SK-N-SH (cell line): ENCODE measurements at regions not wholly inside any gene's neighbourhood (a gene's known extent, or its start where the extent isn't known, plus 50 kb on each side); places are given as distances from the start of the nearest gene placed in this dataset.

ENCODE experiments used
- CTCF ChIA-PET: fragments of 300-600, 350-600 bp; formaldehyde crosslinking; extraction: SDS; loops from one replicate; lab custom pipeline; 2021; lab: Yijun Ruan, JAX
- POLR2A ChIA-PET: fragments of 350-600 bp; sonication (Branson Sonifier 250); formaldehyde crosslinking; extraction: SDS; loops from one replicate; lab custom pipeline; 2020; ENCODE audit warnings: antibody characterized with exemption, inconsistent platforms; lab: Yijun Ruan, JAX
- DNase-seq: peaks from one replicate; pipeline ENCODE4 v3.0.0; 2012
- H2AFZ ChIP-seq: fragments of 200-600 bp; sonication (generic); 2 replicates; pipeline ENCODE4 v1.8.1; 2016; ENCODE audit warnings: antibody characterized with exemption, mild to moderate bottlenecking, low read depth
- H3F3A ChIP-seq: fragments of 200-600 bp; sonication (generic); replicated peaks from 2 replicates; pipeline ENCODE3; 2016; ENCODE audit warnings: antibody characterized with exemption, mild to moderate bottlenecking; ENCODE audit not compliant: insufficient read depth
- H3K27ac ChIP-seq, 2 experiments: fragments of 200-500 bp in 1 of 2; fragments of 200-600 bp in 1 of 2; sonication (Bioruptor generic) in 1 of 2; sonication (generic), shearing (Covaris generic) in 1 of 2; 2 replicates each; pipeline versions ENCODE4 v1.5.1 to v1.6.1; 2014 to 2016; ENCODE audit warnings: low read depth in 2 of 2, inconsistent platforms in 1 of 2, low read length in 1 of 2, mild to moderate bottlenecking in 1 of 2, mixed read lengths in 1 of 2
- H3K27me3 ChIP-seq: fragments of 200-600 bp; sonication (generic), shearing (Covaris generic); 2 replicates; pipeline ENCODE4 v1.6.1; 2016; ENCODE audit warnings: mixed run types; ENCODE audit not compliant: insufficient read depth
- H3K36me3 ChIP-seq, 2 experiments: fragments of 200-500 bp in 1 of 2; fragments of 200-600 bp in 1 of 2; sonication (Bioruptor generic) in 1 of 2; sonication (generic) in 1 of 2; replicated peaks in 1 of 2; 2 replicates each; pipeline versions ENCODE3 to v1.5.1; 2014 to 2016; ENCODE audit warnings: low read length in 1 of 2, mild to moderate bottlenecking in 1 of 2; ENCODE audit not compliant: insufficient read depth in 2 of 2, control insufficient read depth in 1 of 2
- H3K4me1 ChIP-seq, 2 experiments: fragments of 200-500 bp in 1 of 2; fragments of 200-600 bp in 1 of 2; sonication (Bioruptor generic) in 1 of 2; sonication (generic), shearing (Covaris generic) in 1 of 2; 2 replicates each; pipeline versions ENCODE4 v1.5.1 to v1.6.1; 2014 to 2016; ENCODE audit warnings: low read depth in 1 of 2, low read length in 1 of 2, mixed run types in 1 of 2; ENCODE audit not compliant: insufficient read depth in 2 of 2, control insufficient read depth in 1 of 2
- H3K4me2 ChIP-seq: fragments of 200-600 bp; sonication (generic), shearing (Covaris generic); 2 replicates; pipeline ENCODE4 v1.6.1; 2017; ENCODE audit warnings: mixed run types
- H3K4me3 ChIP-seq, 2 experiments: fragments of 200-500 bp in 1 of 2; fragments of 200-600 bp in 1 of 2; sonication (Bioruptor generic) in 1 of 2; sonication (generic), shearing (Covaris generic) in 1 of 2; 2 replicates each; pipeline versions ENCODE4 v1.5.1 to v1.8.1; 2014 to 2016; ENCODE audit warnings: low read depth in 2 of 2, inconsistent platforms in 1 of 2, low read length in 1 of 2, mild to moderate bottlenecking in 1 of 2, mixed read lengths in 1 of 2, moderate library complexity in 1 of 2
- H3K79me2 ChIP-seq: fragments of 200-600 bp; sonication (generic); 2 replicates; pipeline ENCODE4 v1.8.1; 2017; ENCODE audit warnings: mild to moderate bottlenecking; ENCODE audit not compliant: insufficient read depth
- H3K9ac ChIP-seq: fragments of 200-600 bp; sonication (generic); 2 replicates; pipeline ENCODE4 v1.6.1; 2017; ENCODE audit warnings: mixed run types
- H3K9me2 ChIP-seq: fragments of 200-600 bp; sonication (generic); 2 replicates; pipeline ENCODE4 v1.6.1; 2017; ENCODE audit warnings: mixed run types
- H3K9me3 ChIP-seq: fragments of 200-600 bp; sonication (generic); 2 replicates; pipeline ENCODE4 v1.6.1; 2017; ENCODE audit warnings: mixed run types, mild to moderate bottlenecking, moderate library complexity
- H4K20me1 ChIP-seq: fragments of 200-600 bp; sonication (generic); 2 replicates; pipeline ENCODE4 v1.6.1; 2017; ENCODE audit warnings: mild to moderate bottlenecking, mixed run types; ENCODE audit not compliant: insufficient read depth
- CHD2 ChIP-seq: fragments of 150-350 bp; IDR thresholded peaks from 2 replicates; pipeline ENCODE4 v1.6.1; 2018; ENCODE audit warnings: low read length; ENCODE audit not compliant: partially characterized antibody
- ELF1 ChIP-seq: IDR thresholded peaks from 2 replicates; pipeline ENCODE4 v1.4.0; 2012
- EP300 ChIP-seq, 2 experiments: IDR thresholded peaks; 2 replicates each; pipeline versions ENCODE4 v1.4.0 to v1.6.1; 2012; ENCODE audit warnings: borderline replicate concordance in 1 of 2, low read depth in 1 of 2, low read length in 1 of 2
- EZH2phosphoT487 ChIP-seq: fragments of 200-600 bp; sonication (generic); IDR thresholded peaks from 2 replicates; pipeline ENCODE4 v1.6.1; 2017; ENCODE audit warnings: low read depth, mixed run types, mild to moderate bottlenecking, antibody characterized with exemption, moderate library complexity, borderline replicate concordance
- FOXJ3 ChIP-seq: sonication (generic); formaldehyde crosslinking; IDR thresholded peaks from 2 replicates; pipeline ENCODE4 v1.5.1; 2020; ENCODE audit warnings: mild to moderate bottlenecking, missing genetic modification reagents
- GABPA ChIP-seq: IDR thresholded peaks from 2 replicates; pipeline ENCODE4 v1.4.0; 2012; ENCODE audit warnings: low read depth, mild to moderate bottlenecking
- GATA2 ChIP-seq: sonication (generic); formaldehyde crosslinking; IDR thresholded peaks from 2 replicates; pipeline ENCODE4 v1.5.0; 2020; ENCODE audit warnings: mild to moderate bottlenecking, missing genetic modification reagents
- IRF3 ChIP-seq: fragments of 150-350 bp; IDR thresholded peaks from 2 replicates; pipeline ENCODE4 v1.6.1; 2016; ENCODE audit warnings: mild to moderate bottlenecking, low read depth, low read length
- MAX ChIP-seq: IDR thresholded peaks from 2 replicates; pipeline ENCODE4 v1.4.0; 2012; ENCODE audit warnings: low read depth
- MXI1 ChIP-seq: IDR thresholded peaks from 2 replicates; pipeline ENCODE4 v1.6.1; 2012; ENCODE audit warnings: mild to moderate bottlenecking, low read depth, low read length, improper control_type of control experiment
- NFIC ChIP-seq: IDR thresholded peaks from 2 replicates; pipeline ENCODE4 v1.4.0; 2012; ENCODE audit warnings: borderline replicate concordance
- RAD21 ChIP-seq: IDR thresholded peaks from 2 replicates; pipeline ENCODE4 v1.6.1; 2012; ENCODE audit warnings: mild to moderate bottlenecking, low read length
- RFX5 ChIP-seq: IDR thresholded peaks from 2 replicates; pipeline ENCODE4 v1.6.1; 2012; ENCODE audit warnings: mild to moderate bottlenecking, improper control_type of control experiment, low read length
- SIN3A ChIP-seq: IDR thresholded peaks from 2 replicates; pipeline ENCODE4 v1.6.1; 2012; ENCODE audit warnings: low read depth, mild to moderate bottlenecking, low read length, moderate library complexity, borderline replicate concordance
- TAF1 ChIP-seq: IDR thresholded peaks from 2 replicates; pipeline ENCODE4 v1.6.1; 2012; ENCODE audit warnings: low read depth, mild to moderate bottlenecking, low read length, moderate library complexity, borderline replicate concordance
- TEAD4 ChIP-seq: IDR thresholded peaks from 2 replicates; pipeline ENCODE4 v1.4.0; 2012; ENCODE audit warnings: mild to moderate bottlenecking, borderline replicate concordance; ENCODE audit not compliant: insufficient read depth
- USF2 ChIP-seq: fragments of 150-350 bp; IDR thresholded peaks from 2 replicates; pipeline ENCODE4 v1.6.1; 2017; ENCODE audit warnings: antibody characterized with exemption, low read length, low read depth, borderline replicate concordance
- YY1 ChIP-seq: IDR thresholded peaks from 2 replicates; pipeline ENCODE4 v1.4.0; 2012; ENCODE audit warnings: low read depth, mild to moderate bottlenecking
- ZBTB33 ChIP-seq: IDR thresholded peaks from 2 replicates; pipeline ENCODE4 v1.4.0; 2012; ENCODE audit warnings: low read depth, borderline replicate concordance
- WGBS: methylation state at CpG from one replicate; pipeline ENCODE4 v1.1.6; 2017; ENCODE audit warnings: low lambda C conversion rate; 5-methylcytosine and 5-hydroxymethylcytosine counted together
- TF ChIP-seq, protein P1 (sequence below): IDR thresholded peaks from 2 replicates; pipeline ENCODE4 v1.4.0; 2012; ENCODE audit warnings: low read depth, borderline replicate concordance

- 38% methylated on average over 3 of the region's 3 CpGs for WGBS
- H3K9me2 ChIP-seq: no peaks in the 10 kb centered on the region
- H3F3A ChIP-seq: no peaks in the 10 kb centered on the region
- H3K27me3 ChIP-seq: no peaks in the 10 kb centered on the region
- no peak overlapping the region for H2AFZ ChIP-seq
- H4K20me1 ChIP-seq: no peaks in the 10 kb centered on the region
- H3K36me3 ChIP-seq: no peaks in the 10 kb centered on the region
- H3K27ac ChIP-seq: no peak overlapping the region
- no peak overlapping the region for H3K4me2 ChIP-seq
- H3K9ac ChIP-seq: no peak overlapping the region
- no peaks in the 10 kb centered on the region for H3K9me3 ChIP-seq
- no peaks in the 10 kb centered on the region for H3K79me2 ChIP-seq
- H3K4me1 ChIP-seq: no peaks in the 10 kb centered on the region
- no peak for DNase-seq
- TF ChIP-seq, protein P1, sequence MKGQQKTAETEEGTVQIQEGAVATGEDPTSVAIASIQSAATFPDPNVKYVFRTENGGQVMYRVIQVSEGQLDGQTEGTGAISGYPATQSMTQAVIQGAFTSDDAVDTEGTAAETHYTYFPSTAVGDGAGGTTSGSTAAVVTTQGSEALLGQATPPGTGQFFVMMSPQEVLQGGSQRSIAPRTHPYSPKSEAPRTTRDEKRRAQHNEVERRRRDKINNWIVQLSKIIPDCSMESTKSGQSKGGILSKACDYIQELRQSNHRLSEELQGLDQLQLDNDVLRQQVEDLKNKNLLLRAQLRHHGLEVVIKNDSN: no peak
- TF ChIP-seq YY1 (no peak), USF2 (no peak), CHD2 (no peak), GATA2 (no peak), IRF3 (no peak), MXI1 (no peak), EP300 (IDR thresholded peaks at IDR 0.05; ENCODE audit: borderline replicate concordance in 1 of 2, low read depth in 1 of 2, low read length in 1 of 2) (no peak), TEAD4 (no peak), RAD21 (no peak), TAF1 (no peak), NFIC (no peak), SIN3A (no peak)
- POLR2A ChIA-PET: no interaction called here
- H3K4me3 ChIP-seq: no peak overlapping the region
- CTCF ChIA-PET: no interaction called here
These were observed 466.8 kb upstream of the BRINP1 start for GRCh38 chr9:119836036-119836435.

GRCh38 chr9:119834064-119834620 lies 464.9 kb upstream of the BRINP1 start:
- no peak for TF ChIP-seq MAX
- TF ChIP-seq IRF3: no peak
- TF ChIP-seq GATA2: no peak
- no peak for TF ChIP-seq ELF1
- TF ChIP-seq TEAD4: no peak
- TF ChIP-seq ZBTB33: no peak
- no peak for TF ChIP-seq FOXJ3 (CRISPR knock-in tag)
- TF ChIP-seq GABPA: no peak
- no peak for TF ChIP-seq YY1
- no peak for TF ChIP-seq EZH2phosphoT487
- TF ChIP-seq RFX5: no peak
- DNase-seq: no peak
- H4K20me1 ChIP-seq: no peaks in the 10 kb centered on the region

More at GRCh38 chr9:119834064-119834620, 464.9 kb upstream of the BRINP1 start:
- Histone ChIP-seq H3K27me3 (no peaks in the 10 kb centered on the region), H3K4me1 (no peaks in the 10 kb centered on the region), H3F3A (no peaks in the 10 kb centered on the region), H2AFZ (no peak overlapping the region), H3K9me3 (no peaks in the 10 kb centered on the region), H3K9me2 (no peaks in the 10 kb centered on the region), H3K36me3 (no peaks in the 10 kb centered on the region), H3K4me3 (no peak overlapping the region), H3K9ac (no peak overlapping the region), H3K79me2 (no peaks in the 10 kb centered on the region), H3K27ac (no peak overlapping the region), H3K4me2 (no peak overlapping the region)
- 33% methylated on average over 6 of the region's 6 CpGs for WGBS
- ChIA-PET POLR2A (no interaction called here), CTCF (no interaction called here)
